ENCODE measurements at regions not wholly inside any gene's neighbourhood (a gene's known extent, or its start where the extent isn't known, plus 50 kb on each side); places are given as distances from the start of the nearest gene placed in this dataset.

- no peak for TF ChIP-seq CTCF (IDR thresholded peaks at IDR 0.05; ENCODE audit: poor library complexity)
- TF ChIP-seq EZH2 (IDR thresholded peaks at IDR 0.05; ENCODE audit: borderline replicate concordance): no peak
These were observed 375.6 kb upstream of the PRMT6 start for GRCh38 chr1:106680776-106681344.
